SU-DHL-6 (cell line): ENCODE measurements at regions not wholly inside any gene's neighbourhood (a gene's known extent, or its start where the extent isn't known, plus 50 kb on each side); places are given as distances from the start of the nearest gene placed in this dataset.
"Not testable (repeated sequence)": the region's sequence is repeated elsewhere in the genome, so short reads cannot be mapped to it uniquely, and the experiment has no call there.

Experiments used
- H2AFZ ChIP-seq: fragments of 200-600 bp; sonication (generic); 2 replicates; pipeline ENCODE4 v1.6.1; 2014; ENCODE audit warnings: low read depth, mild to moderate bottlenecking, moderate library complexity, mixed read lengths, antibody characterized with exemption, low read length; ENCODE audit not compliant: severe bottlenecking
- H3F3A ChIP-seq: fragments of 200-600 bp; shearing (Covaris generic); 2 replicates; pipeline ENCODE4 v1.6.0; 2016; ENCODE audit warnings: antibody characterized with exemption, mild to moderate bottlenecking; ENCODE audit not compliant: insufficient read depth
- H3K27ac ChIP-seq: fragments of 200-600 bp; sonication (generic); 2 replicates; pipeline ENCODE4 v1.5.1; 2016; ENCODE audit warnings: low read depth, mild to moderate bottlenecking, low read length, moderate library complexity, mixed read lengths
- H3K27me3 ChIP-seq: fragments of 200-600 bp; sonication (generic), shearing (Covaris generic); 2 replicates; pipeline ENCODE4 v1.6.0; 2014; ENCODE audit warnings: mild to moderate bottlenecking, low read length
- H3K36me3 ChIP-seq: fragments of 200-600 bp; sonication (generic); 2 replicates; pipeline ENCODE4 v1.6.1; 2014; ENCODE audit warnings: mild to moderate bottlenecking, low read length, mixed read lengths
- H3K4me2 ChIP-seq: fragments of 300-600, 200-600 bp; shearing (Covaris generic), sonication (generic); 2 replicates; pipeline ENCODE4 v1.6.0; 2014; ENCODE audit warnings: low read length, low read depth, mild to moderate bottlenecking; ENCODE audit not compliant: poor library complexity, severe bottlenecking
- H3K4me3 ChIP-seq: fragments of 200-600 bp; sonication (generic); 2 replicates; pipeline ENCODE4 v1.5.1; 2014; ENCODE audit warnings: antibody characterized with exemption, low read length, mild to moderate bottlenecking, mixed read lengths; ENCODE audit not compliant: insufficient read depth, poor library complexity, severe bottlenecking
- H3K79me2 ChIP-seq: fragments of 200-600 bp; sonication (generic); 2 replicates; pipeline ENCODE4 v1.6.1; 2014; ENCODE audit warnings: mild to moderate bottlenecking, low read length, moderate library complexity; ENCODE audit not compliant: insufficient read depth
- H3K9ac ChIP-seq: fragments of 200-600 bp; sonication (generic); 2 replicates; pipeline ENCODE4 v1.7.0; 2014; ENCODE audit warnings: mild to moderate bottlenecking, low read length
- H3K9me2 ChIP-seq: fragments of 200-600 bp; sonication (generic); replicated peaks from 2 replicates; pipeline ENCODE4 v1.6.1; 2014; ENCODE audit warnings: low read length; ENCODE audit not compliant: insufficient read depth
- H3K9me3 ChIP-seq: fragments of 200-600 bp; sonication (generic); 2 replicates; pipeline ENCODE4 v1.6.1; 2014; ENCODE audit warnings: low read length, mixed read lengths; ENCODE audit not compliant: insufficient read depth
- H4K20me1 ChIP-seq: fragments of 200-600 bp; sonication (generic); 2 replicates; pipeline ENCODE4 v1.6.1; 2014; ENCODE audit warnings: low read depth, mild to moderate bottlenecking, antibody characterized with exemption, low read length, moderate library complexity, mixed read lengths
- CTCF ChIP-seq: fragments of 200-600 bp; sonication (generic); IDR thresholded peaks from one replicate; pipeline ENCODE4 v1.5.1; 2017; ENCODE audit warnings: antibody characterized with exemption, mild to moderate bottlenecking, low read length, moderate library complexity; ENCODE audit not compliant: insufficient read depth, poor library complexity, severe bottlenecking
- EZH2phosphoT487 ChIP-seq: fragments of 200-600 bp; sonication (generic), shearing (Covaris generic); conservative IDR thresholded peaks from 2 replicates; pipeline ENCODE4 v1.6.1; 2018; ENCODE audit warnings: mild to moderate bottlenecking, antibody characterized with exemption, low read length, moderate library complexity, mixed read lengths

GRCh38 chr7:131686833-131687232, 130.4 kb upstream of the PODXL start:
- no peak overlapping the region for H3K4me2 ChIP-seq
- H3F3A ChIP-seq: no peaks in the 10 kb centered on the region
- no peaks in the 10 kb centered on the region for H3K9me2 ChIP-seq
- no peaks in the 10 kb centered on the region for H3K9me3 ChIP-seq
- H3K27ac ChIP-seq: no peak overlapping the region
- TF ChIP-seq EZH2phosphoT487 (no peak), CTCF (no peak)
- no peaks in the 10 kb centered on the region for H3K36me3 ChIP-seq
- H2AFZ ChIP-seq: no peak overlapping the region
- H3K27me3 ChIP-seq: no peaks in the 10 kb centered on the region
- H4K20me1 ChIP-seq: no peaks in the 10 kb centered on the region
- H3K4me3 ChIP-seq: no peak overlapping the region
- H3K79me2 ChIP-seq: no peaks in the 10 kb centered on the region
- H3K9ac ChIP-seq: no peak overlapping the region

GRCh38 chr7:131683536-131684125, 127.2 kb upstream of the PODXL start:
- Histone ChIP-seq H3K27me3 (no peaks in the 10 kb centered on the region), H4K20me1 (no peaks in the 10 kb centered on the region), H3F3A (no peaks in the 10 kb centered on the region), H3K4me3 (no peak overlapping the region), H3K9ac (no peak overlapping the region), H3K9me3 (no peaks in the 10 kb centered on the region), H3K9me2 (no peaks in the 10 kb centered on the region), H3K27ac (no peak overlapping the region), H2AFZ (no peak overlapping the region), H3K4me2 (no peak overlapping the region), H3K79me2 (no peaks in the 10 kb centered on the region), H3K36me3 (no peaks in the 10 kb centered on the region)
- TF ChIP-seq CTCF: no peak
- TF ChIP-seq EZH2phosphoT487: no peak

- no peak overlapping the region for H2AFZ ChIP-seq
- H3K27ac ChIP-seq: no peak overlapping the region
- no peak overlapping the region for H3K4me3 ChIP-seq
- H4K20me1 ChIP-seq: no peaks in the 10 kb centered on the region
- no peak overlapping the region for H3K4me2 ChIP-seq
- TF ChIP-seq CTCF (no peak), EZH2phosphoT487 (no peak)
- H3K9me2 ChIP-seq: no peaks in the 10 kb centered on the region
- no peaks in the 10 kb centered on the region for H3K36me3 ChIP-seq
- no peaks in the 10 kb centered on the region for H3K9me3 ChIP-seq
- no peaks in the 10 kb centered on the region for H3K79me2 ChIP-seq
- H3K9ac ChIP-seq: no peak overlapping the region
- H3F3A ChIP-seq: no peaks in the 10 kb centered on the region
- H3K27me3 ChIP-seq: no peaks in the 10 kb centered on the region
Measured at GRCh38 chr7:131681961-131682360, 125.5 kb upstream of the PODXL start.

GRCh38 chr7:131679071-131679470, 122.6 kb upstream of the PODXL start:
- not testable (repeated sequence) for H3K27ac ChIP-seq, H4K20me1 ChIP-seq, H3K4me2 ChIP-seq, H3K36me3 ChIP-seq, H3K9me3 ChIP-seq, H3K79me2 ChIP-seq, H3K9me2 ChIP-seq, H3F3A ChIP-seq, H3K4me3 ChIP-seq, H3K9ac ChIP-seq, H3K27me3 ChIP-seq, H2AFZ ChIP-seq

GRCh38 chr7:131676850-131677249, 120.4 kb upstream of the PODXL start:
- not testable (repeated sequence) for H3K9ac ChIP-seq, H4K20me1 ChIP-seq, H3K79me2 ChIP-seq, H3K9me3 ChIP-seq, H3K9me2 ChIP-seq, H3K27ac ChIP-seq, H3F3A ChIP-seq, H3K36me3 ChIP-seq, H2AFZ ChIP-seq, H3K27me3 ChIP-seq, H3K4me3 ChIP-seq, H3K4me2 ChIP-seq
